Fibroblast of lung (primary cell): ENCODE measurements at regions not wholly inside any gene's neighbourhood (a gene's known extent, or its start where the extent isn't known, plus 50 kb on each side); places are given as distances from the start of the nearest gene placed in this dataset.

Source experiments
- DNase-seq, 2 donors: peaks; one replicate each; pipeline versions ENCODE4 v3.0.0 to v3.0.0-alpha.2; 2010; ENCODE audit warnings: low read depth in 2 of 2
- H2AFZ ChIP-seq: 2 replicates; pipeline ENCODE4 v1.5.1; 2012; ENCODE audit warnings: low read length, control low read depth, inconsistent platforms
- H3K27ac ChIP-seq: 2 replicates; pipeline ENCODE4 v1.5.1; 2011; ENCODE audit warnings: low read length, control low read depth; ENCODE audit not compliant: insufficient read depth
- H3K27me3 ChIP-seq: 2 replicates; pipeline ENCODE4 v1.5.1; 2011; ENCODE audit warnings: mild to moderate bottlenecking, low read length; ENCODE audit not compliant: control insufficient read depth, insufficient read depth
- H3K36me3 ChIP-seq: 2 replicates; pipeline ENCODE4 v1.5.1; 2011; ENCODE audit warnings: low read length; ENCODE audit not compliant: control insufficient read depth, insufficient read depth
- H3K4me1 ChIP-seq: 2 replicates; pipeline ENCODE4 v1.5.1; 2011; ENCODE audit warnings: low read length; ENCODE audit not compliant: control insufficient read depth, insufficient read depth; ENCODE audit errors: extremely low read depth
- H3K4me2 ChIP-seq: 2 replicates; pipeline ENCODE4 v1.5.1; 2011; ENCODE audit warnings: low read length, control low read depth; ENCODE audit not compliant: insufficient read depth; ENCODE audit errors: extremely low read depth
- H3K4me3 ChIP-seq, 4 experiments: fragments of 200-600 bp in 1 of 4; sonication (generic) in 1 of 4; replicated peaks in 1 of 4; 2 replicates each; pipeline ENCODE4 v1.5.1; 2011 to 2016; ENCODE audit warnings: low read length in 4 of 4, low read depth in 3 of 4, mild to moderate bottlenecking in 3 of 4, control low read depth in 2 of 4, inconsistent platforms in 1 of 4, mixed read lengths in 1 of 4; ENCODE audit not compliant: insufficient read depth in 1 of 4; ENCODE audit errors: control extremely low read depth in 1 of 4
- H3K79me2 ChIP-seq: 2 replicates; pipeline ENCODE4 v1.5.1; 2012; ENCODE audit warnings: mild to moderate bottlenecking, low read length, inconsistent platforms; ENCODE audit not compliant: control insufficient read depth, insufficient read depth
- H3K9ac ChIP-seq: 2 replicates; pipeline ENCODE4 v1.5.1; 2011; ENCODE audit warnings: mild to moderate bottlenecking, low read length, control low read depth; ENCODE audit not compliant: insufficient read depth
- H3K9me3 ChIP-seq: 2 replicates; pipeline ENCODE4 v1.5.1; 2012; ENCODE audit warnings: low read depth, low read length; ENCODE audit not compliant: control insufficient read depth, insufficient read depth
- H4K20me1 ChIP-seq: 2 replicates; pipeline ENCODE4 v1.5.1; 2011; ENCODE audit warnings: low read length; ENCODE audit not compliant: control insufficient read depth, insufficient read depth; ENCODE audit errors: extremely low read depth
- CTCF ChIP-seq, 2 donors: IDR thresholded peaks in 1 of 2; conservative IDR thresholded peaks in 1 of 2; 1 replicate in 1 of 2; 2 replicates in 1 of 2; pipeline ENCODE4 v1.5.1; 2011 to 2012; ENCODE audit warnings: low read length in 2 of 2, control low read depth in 1 of 2, inconsistent platforms in 1 of 2, low read depth in 1 of 2, mild to moderate bottlenecking in 1 of 2
- EZH2 ChIP-seq: IDR thresholded peaks from 2 replicates; pipeline ENCODE4 v1.5.1; 2012; ENCODE audit warnings: low read length, control low read depth, mild to moderate bottlenecking; ENCODE audit errors: missing control alignments

- H3K27me3 ChIP-seq, result no peaks in the 10 kb centered on the region
- H3K4me2 ChIP-seq, result no peak overlapping the region
- no peaks in the 10 kb centered on the region for H4K20me1 ChIP-seq
- H2AFZ ChIP-seq, result no peak overlapping the region
- no peaks in the 10 kb centered on the region for H3K9me3 ChIP-seq
- no peak overlapping the region for H3K4me3 ChIP-seq
- no peaks in the 10 kb centered on the region for H3K79me2 ChIP-seq
- H3K4me1 ChIP-seq, result no peaks in the 10 kb centered on the region
- no peak for TF ChIP-seq EZH2
- TF ChIP-seq CTCF (conservative IDR thresholded peaks at IDR 0.05 in 1 of 2, IDR thresholded peaks at IDR 0.05 in 1 of 2; ENCODE audit: low read depth in 1 of 2, low read length in 2 of 2), result no peak
- no peak overlapping the region for H3K9ac ChIP-seq
- no peak overlapping the region for H3K27ac ChIP-seq
- H3K36me3 ChIP-seq, result no peaks in the 10 kb centered on the region
- DNase-seq, result no peak
Measured at GRCh38 chr4:106681381-106681921, 312.9 kb upstream of the GIMD1 start.

- H3K4me1 ChIP-seq, result no peaks in the 10 kb centered on the region
- H3K79me2 ChIP-seq, result no peaks in the 10 kb centered on the region
- H3K9ac ChIP-seq, result no peak overlapping the region
- H3K36me3 ChIP-seq, result no peaks in the 10 kb centered on the region
- H3K9me3 ChIP-seq, result no peaks in the 10 kb centered on the region
- TF ChIP-seq EZH2 (no peak), CTCF (conservative IDR thresholded peaks at IDR 0.05 in 1 of 2, IDR thresholded peaks at IDR 0.05 in 1 of 2; ENCODE audit: low read depth in 1 of 2, low read length in 2 of 2) (no peak)
- no peak overlapping the region for H2AFZ ChIP-seq
- H3K4me2 ChIP-seq, result no peak overlapping the region
- DNase-seq, result no peak
- no peaks in the 10 kb centered on the region for H4K20me1 ChIP-seq
- no peaks in the 10 kb centered on the region for H3K27me3 ChIP-seq
- H3K4me3 ChIP-seq, result no peak overlapping the region
- H3K27ac ChIP-seq, result no peak overlapping the region
Measured at GRCh38 chr4:106679063-106679462, 310.5 kb upstream of the GIMD1 start.

- Histone ChIP-seq H3K36me3 (no peaks in the 10 kb centered on the region), H3K4me3 (no peak overlapping the region), H2AFZ (no peak overlapping the region), H3K27ac (no peak overlapping the region), H3K9me3 (no peaks in the 10 kb centered on the region), H4K20me1 (no peaks in the 10 kb centered on the region), H3K9ac (no peak overlapping the region), H3K79me2 (no peaks in the 10 kb centered on the region), H3K4me2 (no peak overlapping the region), H3K4me1 (no peaks in the 10 kb centered on the region), H3K27me3 (no peaks in the 10 kb centered on the region)
- TF ChIP-seq CTCF (conservative IDR thresholded peaks at IDR 0.05 in 1 of 2, IDR thresholded peaks at IDR 0.05 in 1 of 2; ENCODE audit: low read depth in 1 of 2, low read length in 2 of 2), result no peak
- TF ChIP-seq EZH2, result no peak
- no peak for DNase-seq
Measured at GRCh38 chr4:106677213-106677612, 308.6 kb upstream of the GIMD1 start.
